Fibroblast of peridontal ligament (primary cell): ENCODE measurements at regions not wholly inside any gene's neighbourhood (a gene's known extent, or its start where the extent isn't known, plus 50 kb on each side); places are given as distances from the start of the nearest gene placed in this dataset.
"Not testable (repeated sequence)": the region's sequence is repeated elsewhere in the genome, so short reads cannot be mapped to it uniquely, and the experiment has no call there.

ENCODE experiments used
- DNase-seq: peaks from one replicate; pipeline ENCODE4 v3.0.0-alpha.2; 2010; ENCODE audit errors: extremely low read depth

DNA sequence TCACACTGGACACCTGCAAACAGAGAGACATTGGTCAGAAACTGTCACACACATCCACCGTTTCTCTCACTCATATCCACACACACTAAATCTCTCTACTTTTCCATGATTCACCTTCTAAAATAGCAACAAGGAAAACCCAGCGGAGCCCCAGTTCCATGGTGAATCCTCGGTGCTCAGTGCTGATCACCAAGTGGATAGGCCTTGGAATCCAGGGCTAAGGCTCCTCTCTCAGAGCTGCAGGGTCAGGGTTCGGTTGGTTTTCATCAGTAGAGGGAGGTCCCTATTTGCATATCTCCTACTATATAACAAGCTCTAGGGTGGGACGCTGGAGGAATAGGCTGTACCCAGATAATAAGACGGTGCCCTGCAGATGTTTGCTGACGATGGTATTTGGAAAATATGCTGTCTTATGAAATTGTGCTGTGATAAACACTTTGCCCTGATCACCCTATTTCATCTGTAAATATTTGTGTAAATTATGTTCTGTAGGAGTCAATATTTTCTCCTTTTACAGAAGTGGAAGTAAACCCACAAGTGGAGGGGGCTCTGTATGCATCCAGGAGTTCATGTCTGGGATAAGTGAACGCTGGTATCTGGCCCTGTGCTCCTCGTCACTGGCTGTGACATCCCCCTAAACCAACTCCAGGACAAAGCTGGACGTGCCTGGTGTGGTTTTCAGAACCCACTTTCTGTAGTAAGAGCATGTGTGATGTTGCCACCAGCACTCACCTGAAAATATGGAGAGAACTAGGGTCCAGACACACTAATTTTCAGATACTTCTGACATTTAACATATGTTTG lies 709.2 kb downstream of the TMEM121 start:
- no peak for DNase-seq

DNA sequence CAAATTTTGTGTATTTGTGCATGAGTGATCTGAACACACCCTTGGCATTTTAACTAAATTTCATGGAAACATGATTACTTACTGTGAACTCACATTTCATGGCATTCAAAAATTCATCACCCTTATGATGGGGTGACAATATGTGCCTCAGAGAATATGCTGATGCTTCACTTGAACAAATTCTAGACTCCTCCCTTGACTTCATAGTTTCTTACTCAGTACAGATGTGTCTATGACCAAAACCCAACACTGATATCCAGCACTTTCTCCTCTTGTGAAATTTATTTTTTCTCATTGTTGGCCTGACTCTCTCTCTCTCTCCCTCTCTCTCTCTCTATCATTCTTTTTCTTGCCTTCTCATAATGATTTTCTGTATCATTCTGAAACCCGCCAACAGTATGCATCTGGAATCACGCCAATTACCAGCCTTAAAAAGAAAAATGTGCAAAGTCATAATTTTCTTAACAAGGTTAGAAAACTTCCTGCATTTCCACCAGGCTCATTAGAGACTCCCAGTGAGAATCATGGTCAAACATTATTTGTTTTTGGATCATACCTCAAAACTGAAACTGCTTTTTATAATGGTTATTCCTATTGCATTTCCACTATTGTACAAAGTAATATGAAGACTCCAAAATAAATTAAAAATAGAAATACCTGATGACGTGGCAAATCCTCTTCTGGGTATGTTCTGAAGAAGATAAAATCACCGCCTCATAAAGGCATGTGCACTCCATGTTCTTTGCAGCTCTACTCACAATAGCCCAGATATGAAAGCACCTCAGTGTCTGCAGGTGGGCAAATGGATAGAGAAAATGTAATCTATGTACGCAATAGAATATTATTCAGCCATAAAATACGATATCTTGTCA lies 722.2 kb downstream of the TMEM121 start:
- no peak for DNase-seq

- not testable (repeated sequence) for DNase-seq
These were observed 727.6 kb downstream of the TMEM121 start for GRCh38 chr14:106253995-106254394.

GRCh38 chr14:106257569-106257994 lies 731.2 kb downstream of the TMEM121 start:
- DNase-seq = not testable (repeated sequence)

DNA sequence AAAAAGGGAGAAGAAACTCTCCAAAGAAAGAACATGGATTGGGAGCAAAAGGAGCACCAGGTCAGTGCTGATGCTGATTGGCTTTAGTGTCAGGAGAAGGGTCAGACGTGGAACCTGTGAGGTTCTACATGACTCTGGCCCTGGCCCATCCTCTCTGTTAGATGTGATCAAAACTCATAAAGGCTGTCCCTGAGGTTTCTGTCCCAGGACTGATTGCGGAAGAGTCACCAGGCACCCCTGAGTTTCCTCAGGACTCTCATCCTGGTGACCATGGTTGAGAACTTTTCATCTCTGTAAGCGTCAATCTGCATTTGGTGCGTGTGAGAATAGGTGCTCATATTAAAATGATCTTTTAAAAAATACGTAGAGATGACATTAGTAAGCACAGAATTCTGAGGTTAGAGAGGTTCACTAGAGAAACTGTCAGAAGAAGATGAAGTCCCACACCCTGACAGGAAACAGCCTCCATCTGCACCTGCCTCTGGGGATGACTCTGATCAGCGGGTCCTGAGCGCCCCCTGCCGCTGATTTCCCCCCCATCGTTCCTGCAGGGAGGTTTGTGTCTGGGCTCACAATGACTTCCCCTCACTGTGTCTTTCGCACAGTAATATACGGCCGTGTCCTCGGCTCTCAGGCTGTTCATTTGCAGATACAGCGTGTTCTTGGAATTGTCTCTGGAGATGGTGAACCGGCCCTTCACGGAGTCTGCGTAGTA lies 741.8 kb downstream of the TMEM121 start:
- no peak for DNase-seq

DNA sequence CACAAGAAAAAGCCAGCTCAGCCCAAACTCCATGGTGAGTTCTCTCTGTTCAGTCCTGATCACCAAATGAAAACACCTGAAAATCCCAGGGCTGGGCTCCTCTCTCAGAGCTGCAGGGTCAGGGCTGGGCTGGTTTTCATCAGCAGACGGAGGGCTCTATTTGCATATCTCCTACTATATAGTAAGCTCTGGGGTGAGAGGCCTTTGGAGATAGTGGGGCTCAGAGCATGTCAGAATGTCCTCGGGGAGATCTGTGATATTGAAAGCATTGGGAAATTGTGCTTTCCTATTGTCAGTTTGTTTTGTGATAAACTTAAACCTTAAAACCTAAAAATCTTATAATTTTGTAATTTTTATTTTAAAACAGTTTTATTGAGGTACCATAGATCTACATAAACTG lies 742.6 kb downstream of the TMEM121 start:
- no peak for DNase-seq

GRCh38 chr14:106269451-106270204 lies 743.2 kb downstream of the TMEM121 start:
- DNase-seq = no peak

GRCh38 chr14:106270476-106271121 lies 744.2 kb downstream of the TMEM121 start:
- DNase-seq = not testable (repeated sequence)

DNA sequence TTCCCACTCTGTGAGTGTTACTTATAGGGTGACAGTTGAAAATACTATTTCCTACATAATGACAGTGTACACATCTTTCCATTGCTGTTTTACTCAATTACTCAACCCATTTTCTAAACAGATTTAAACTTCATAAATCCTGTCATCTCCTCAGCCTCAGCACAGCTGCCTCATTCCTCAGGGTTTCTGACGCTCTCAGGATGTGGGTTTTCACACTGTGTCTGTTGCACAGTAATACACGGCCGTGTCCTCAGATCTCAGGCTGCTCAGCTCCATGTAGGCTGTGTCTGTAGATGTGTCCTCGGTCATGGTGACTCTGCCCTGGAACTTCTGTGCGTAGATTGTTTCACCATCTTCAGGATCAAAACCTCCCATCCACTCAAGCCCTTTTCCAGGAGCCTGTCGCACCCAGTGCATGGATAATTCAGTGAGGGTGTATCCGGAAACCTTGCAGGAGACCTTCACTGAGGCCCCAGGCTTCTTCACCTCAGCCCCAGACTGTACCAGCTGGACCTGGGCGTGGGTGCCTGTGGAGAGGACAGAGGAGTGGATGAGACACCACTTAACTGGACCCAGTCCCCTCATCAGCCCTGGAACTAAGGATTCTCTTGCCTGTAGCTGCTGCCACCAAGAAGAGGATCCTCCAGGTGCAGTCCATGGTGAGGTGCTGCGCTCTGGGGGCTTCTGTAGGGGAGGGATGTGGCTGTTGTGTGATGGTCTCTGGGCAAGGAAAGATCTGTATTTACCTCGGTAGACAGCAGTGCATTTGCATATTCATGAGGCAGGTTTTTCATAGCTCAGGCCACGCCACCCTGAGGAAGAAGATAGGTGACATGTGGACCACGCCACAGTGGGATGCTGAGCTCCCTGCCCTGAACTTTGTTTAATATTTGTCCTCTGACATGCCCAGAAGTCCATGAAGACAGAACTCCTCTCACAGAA lies 750.2 kb downstream of the TMEM121 start:
- DNase-seq = no peak

DNA sequence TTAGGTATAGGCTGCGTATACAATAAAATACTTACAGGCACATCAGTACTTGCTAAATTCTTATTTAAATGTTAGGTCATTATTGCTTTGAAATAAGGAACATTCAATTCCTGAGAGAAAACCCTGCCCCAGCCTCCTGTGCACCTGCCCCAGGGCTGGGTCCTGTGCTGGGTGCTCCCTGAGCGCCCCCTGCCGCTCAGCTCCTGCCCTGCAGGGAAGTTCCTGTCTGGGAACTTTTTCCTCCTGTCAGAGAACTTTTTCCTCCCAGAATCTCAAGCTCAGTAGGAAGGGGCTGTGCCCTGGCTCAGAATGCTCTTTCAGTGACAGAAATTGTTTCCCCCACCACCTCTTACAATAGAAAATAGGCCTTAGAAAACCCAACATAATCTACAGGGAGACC lies 751.1 kb downstream of the TMEM121 start:
- no peak for DNase-seq

DNA sequence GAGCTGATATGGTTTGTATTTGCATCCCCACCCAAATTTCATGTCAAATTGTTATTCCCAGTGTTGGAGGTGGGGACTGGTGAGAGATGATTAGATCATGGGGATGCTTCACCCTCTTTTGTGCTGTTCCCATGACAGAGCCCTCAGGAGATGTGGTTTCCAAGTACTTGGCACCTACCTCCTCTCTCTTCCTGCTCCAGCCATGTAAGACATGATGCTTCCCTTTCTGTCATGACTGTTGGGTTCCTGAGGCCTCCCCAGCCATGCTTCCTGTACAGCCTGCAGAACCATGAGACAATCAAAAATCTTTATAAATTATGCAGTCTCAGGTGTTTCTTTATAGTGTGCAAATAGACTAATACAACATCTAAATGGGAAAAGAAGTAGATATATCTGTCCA lies 754.5 kb downstream of the TMEM121 start:
- no peak for DNase-seq

DNA sequence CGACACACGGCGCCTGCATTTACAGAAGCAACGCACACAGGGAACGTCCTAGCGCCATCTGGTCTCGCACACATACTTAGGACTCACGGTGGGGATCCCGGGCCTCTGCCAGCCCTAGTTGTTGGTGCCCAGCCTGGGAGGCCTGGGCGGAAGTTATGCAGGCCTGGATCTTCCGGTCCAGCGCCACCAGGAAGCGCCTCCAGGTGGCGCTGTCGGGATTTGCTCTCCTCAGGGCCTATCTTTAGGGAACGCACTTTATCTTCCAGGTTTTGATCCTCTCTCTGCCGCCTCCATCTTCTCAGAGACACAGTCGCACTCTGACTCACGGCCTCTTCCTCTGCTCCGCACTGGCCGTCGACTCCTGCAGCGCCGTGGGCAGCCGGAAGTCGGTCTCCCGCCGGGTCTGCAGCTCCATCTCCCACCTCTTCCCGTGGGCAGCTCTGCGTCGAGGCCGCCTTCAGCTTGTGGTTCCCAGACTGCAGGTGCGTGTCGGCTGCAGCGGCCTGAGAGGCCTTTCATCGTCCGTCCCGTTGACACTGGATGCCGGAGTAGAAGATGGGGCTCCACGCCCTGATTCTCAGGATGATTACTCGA lies 760.4 kb downstream of the TMEM121 start:
- DNase-seq = no peak

- DNase-seq = no peak
These were observed 761.1 kb downstream of the TMEM121 start for GRCh38 chr14:106287506-106287905.

GRCh38 chr14:106291626-106292025 lies 765.2 kb downstream of the TMEM121 start:
- DNase-seq = no peak

DNA sequence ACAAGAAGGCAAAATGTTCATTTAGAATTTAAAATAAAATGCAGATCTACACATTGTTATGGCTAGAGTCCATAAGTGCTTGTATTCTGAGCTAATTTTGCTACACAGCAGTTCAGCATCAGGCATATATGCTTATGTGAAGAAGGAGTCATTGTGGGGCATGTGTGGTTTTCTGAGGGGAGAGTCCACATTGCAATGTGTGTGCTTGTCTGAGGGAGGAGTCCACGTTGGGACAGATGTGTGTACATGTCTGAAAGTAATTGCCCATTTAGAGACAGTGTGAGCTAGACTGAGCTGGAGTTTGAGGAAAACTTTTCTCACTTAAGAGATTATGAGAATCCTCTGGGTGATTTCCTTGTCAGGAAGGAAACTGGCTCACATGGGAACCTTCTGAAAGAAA lies 767.9 kb downstream of the TMEM121 start:
- no peak for DNase-seq

- not testable (repeated sequence) for DNase-seq
These were observed 774.6 kb downstream of the TMEM121 start for GRCh38 chr14:106300951-106301510.

DNA sequence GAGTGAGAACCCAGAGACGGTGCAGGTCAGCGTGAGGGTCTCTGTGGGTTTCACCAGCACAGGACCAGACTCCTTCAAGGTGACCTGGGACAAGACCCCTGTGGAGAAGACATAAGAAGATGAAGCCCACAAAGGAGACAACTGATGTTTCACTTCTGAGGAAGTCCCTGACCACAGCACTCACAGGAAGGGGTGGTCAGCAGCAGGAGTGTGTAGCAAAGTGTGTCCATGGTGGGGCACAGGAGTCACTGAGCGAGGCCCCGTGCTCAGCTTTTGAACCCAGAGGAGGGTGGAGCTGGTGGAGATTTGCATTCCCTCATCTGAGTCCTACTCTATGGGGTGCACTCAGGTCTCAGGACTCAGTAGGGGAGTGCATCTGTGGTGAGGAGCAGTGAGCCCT lies 775.2 kb downstream of the TMEM121 start:
- DNase-seq = not testable (repeated sequence)

- no peak for DNase-seq
These were observed 776.3 kb downstream of the TMEM121 start for GRCh38 chr14:106302661-106303060.

- DNase-seq = no peak
These were observed 777.9 kb downstream of the TMEM121 start for GRCh38 chr14:106304271-106304670.
